KMS-11 (cell line): ENCODE measurements at regions not wholly inside any gene's neighbourhood (a gene's known extent, or its start where the extent isn't known, plus 50 kb on each side); places are given as distances from the start of the nearest gene placed in this dataset.

Experiments used
- H2AFZ ChIP-seq: fragments of 200-600 bp; sonication (generic); 2 replicates; pipeline ENCODE4 v1.6.1; 2016; ENCODE audit warnings: antibody characterized with exemption, mixed run types, low read depth
- H3K27ac ChIP-seq: fragments of 200-600 bp; sonication (generic); 2 replicates; pipeline ENCODE4 v1.6.1; 2016; ENCODE audit warnings: mild to moderate bottlenecking, mixed run types
- H3K27me3 ChIP-seq: fragments of 200-600 bp; sonication (generic); 2 replicates; pipeline ENCODE4 v1.6.1; 2017; ENCODE audit warnings: mild to moderate bottlenecking, low read depth, mixed run types, moderate library complexity; ENCODE audit not compliant: insufficient read depth
- H3K36me3 ChIP-seq: fragments of 200-600 bp; sonication (generic); 2 replicates; pipeline ENCODE4 v1.6.1; 2017; ENCODE audit warnings: mild to moderate bottlenecking, mixed run types; ENCODE audit not compliant: insufficient read depth
- H3K4me1 ChIP-seq: fragments of 200-600 bp; sonication (generic); 2 replicates; pipeline ENCODE4 v1.6.1; 2016; ENCODE audit warnings: mild to moderate bottlenecking, low read depth, mixed run types; ENCODE audit not compliant: poor library complexity, severe bottlenecking
- H3K4me2 ChIP-seq: fragments of 200-600 bp; sonication (generic); 2 replicates; pipeline ENCODE4 v1.7.0; 2016; ENCODE audit warnings: mild to moderate bottlenecking, mixed run types
- H3K4me3 ChIP-seq: fragments of 200-600 bp; sonication (generic); IDR thresholded peaks from 2 replicates; pipeline ENCODE4 v1.6.1; 2017; ENCODE audit warnings: low read depth, low read length, mixed read lengths; ENCODE audit not compliant: insufficient read depth
- H3K79me2 ChIP-seq: fragments of 200-600 bp; sonication (generic); 2 replicates; pipeline ENCODE4 v1.6.1; 2016; ENCODE audit warnings: low read depth, mixed run types; ENCODE audit not compliant: insufficient read depth
- H3K9ac ChIP-seq: fragments of 200-600 bp; sonication (generic); 2 replicates; pipeline ENCODE4 v1.6.1; 2016; ENCODE audit warnings: mild to moderate bottlenecking, mixed run types
- H4K20me1 ChIP-seq: fragments of 200-600 bp; sonication (generic); 2 replicates; pipeline ENCODE4 v1.6.1; 2016; ENCODE audit warnings: mild to moderate bottlenecking, mixed run types; ENCODE audit not compliant: insufficient read depth
- TF ChIP-seq, protein P1 (sequence below): fragments of 200-600 bp; sonication (generic); conservative IDR thresholded peaks from 2 replicates; pipeline ENCODE4 v1.6.1; 2017; ENCODE audit warnings: low read depth, mild to moderate bottlenecking, antibody characterized with exemption, low read length, moderate library complexity, mixed read lengths

DNA sequence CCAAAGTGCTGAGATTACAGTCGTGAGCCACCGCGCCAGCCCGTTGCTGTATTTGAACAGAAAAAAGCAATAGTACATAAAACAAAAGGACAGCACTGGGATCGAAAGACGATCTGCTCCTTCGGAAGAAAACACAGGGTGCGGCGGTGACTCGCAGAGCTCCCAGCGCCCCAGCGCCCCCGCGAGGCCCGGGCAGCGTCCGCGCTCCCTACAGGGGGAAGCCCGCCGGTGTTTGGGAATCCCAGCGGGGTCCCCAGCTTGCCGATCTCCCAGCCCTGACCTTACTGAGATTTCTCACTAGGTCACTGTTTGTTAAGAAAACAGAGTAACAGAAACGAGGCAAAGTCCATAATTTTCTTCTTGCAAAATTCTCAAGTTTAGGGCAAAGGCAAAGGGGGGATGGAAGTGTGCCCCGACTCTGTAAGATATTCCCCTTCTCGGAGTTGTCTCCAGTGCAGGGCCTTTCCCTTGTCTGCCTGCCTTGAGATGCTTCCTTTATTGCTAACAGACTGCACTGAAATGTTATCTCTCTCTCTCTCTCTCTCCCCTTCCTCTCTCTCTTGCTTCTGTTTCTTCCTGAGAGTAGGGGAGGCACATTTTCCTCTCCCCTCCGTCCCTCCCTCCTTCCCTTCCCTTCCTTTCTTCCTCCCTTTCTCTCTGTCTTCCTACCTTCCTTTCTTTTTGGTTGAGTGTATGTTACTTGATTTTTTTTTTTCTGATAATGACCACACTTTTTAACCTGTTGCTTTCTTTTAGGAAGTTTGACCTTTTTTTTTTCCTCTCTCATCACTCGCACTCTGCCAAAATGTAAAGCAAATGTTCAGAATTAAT is 91.9 kb downstream of the TMEM30B start:
- TF ChIP-seq, protein P1, sequence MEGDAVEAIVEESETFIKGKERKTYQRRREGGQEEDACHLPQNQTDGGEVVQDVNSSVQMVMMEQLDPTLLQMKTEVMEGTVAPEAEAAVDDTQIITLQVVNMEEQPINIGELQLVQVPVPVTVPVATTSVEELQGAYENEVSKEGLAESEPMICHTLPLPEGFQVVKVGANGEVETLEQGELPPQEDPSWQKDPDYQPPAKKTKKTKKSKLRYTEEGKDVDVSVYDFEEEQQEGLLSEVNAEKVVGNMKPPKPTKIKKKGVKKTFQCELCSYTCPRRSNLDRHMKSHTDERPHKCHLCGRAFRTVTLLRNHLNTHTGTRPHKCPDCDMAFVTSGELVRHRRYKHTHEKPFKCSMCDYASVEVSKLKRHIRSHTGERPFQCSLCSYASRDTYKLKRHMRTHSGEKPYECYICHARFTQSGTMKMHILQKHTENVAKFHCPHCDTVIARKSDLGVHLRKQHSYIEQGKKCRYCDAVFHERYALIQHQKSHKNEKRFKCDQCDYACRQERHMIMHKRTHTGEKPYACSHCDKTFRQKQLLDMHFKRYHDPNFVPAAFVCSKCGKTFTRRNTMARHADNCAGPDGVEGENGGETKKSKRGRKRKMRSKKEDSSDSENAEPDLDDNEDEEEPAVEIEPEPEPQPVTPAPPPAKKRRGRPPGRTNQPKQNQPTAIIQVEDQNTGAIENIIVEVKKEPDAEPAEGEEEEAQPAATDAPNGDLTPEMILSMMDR: 0 out of 2 replicates have a peak, but pooled peaks have one; percentile 17
- peak overlapping the region; percentile 44; the same call in 1 of the 2 replicates for H3K9ac ChIP-seq
- H3K79me2 ChIP-seq: no peaks in the 10 kb centered on the region
- no peak overlapping the region for H3K4me2 ChIP-seq
- H3K27me3 ChIP-seq: no peaks in the 10 kb centered on the region
- no peaks in the 10 kb centered on the region for H3K36me3 ChIP-seq
- no peaks in the 10 kb centered on the region for H3K4me1 ChIP-seq
- H4K20me1 ChIP-seq: no peaks in the 10 kb centered on the region
- no peak overlapping the region for H3K4me3 ChIP-seq
- H3K27ac ChIP-seq: no peak overlapping the region
- peak overlapping the region; percentile 67 for H2AFZ ChIP-seq

- no peaks in the 10 kb centered on the region for H4K20me1 ChIP-seq
- H3K79me2 ChIP-seq: no peaks in the 10 kb centered on the region
- no peak overlapping the region for H3K4me2 ChIP-seq
- no peaks in the 10 kb centered on the region for H3K36me3 ChIP-seq
- no peak overlapping the region for H2AFZ ChIP-seq
- TF ChIP-seq, protein P1: no peak
- H3K4me3 ChIP-seq: no peak overlapping the region
- no peaks in the 10 kb centered on the region for H3K4me1 ChIP-seq
- no peak overlapping the region for H3K27ac ChIP-seq
- no peaks in the 10 kb centered on the region for H3K27me3 ChIP-seq
- H3K9ac ChIP-seq: no peak overlapping the region
These were observed 92.9 kb downstream of the TMEM30B start for GRCh38 chr14:61188196-61188595.

DNA sequence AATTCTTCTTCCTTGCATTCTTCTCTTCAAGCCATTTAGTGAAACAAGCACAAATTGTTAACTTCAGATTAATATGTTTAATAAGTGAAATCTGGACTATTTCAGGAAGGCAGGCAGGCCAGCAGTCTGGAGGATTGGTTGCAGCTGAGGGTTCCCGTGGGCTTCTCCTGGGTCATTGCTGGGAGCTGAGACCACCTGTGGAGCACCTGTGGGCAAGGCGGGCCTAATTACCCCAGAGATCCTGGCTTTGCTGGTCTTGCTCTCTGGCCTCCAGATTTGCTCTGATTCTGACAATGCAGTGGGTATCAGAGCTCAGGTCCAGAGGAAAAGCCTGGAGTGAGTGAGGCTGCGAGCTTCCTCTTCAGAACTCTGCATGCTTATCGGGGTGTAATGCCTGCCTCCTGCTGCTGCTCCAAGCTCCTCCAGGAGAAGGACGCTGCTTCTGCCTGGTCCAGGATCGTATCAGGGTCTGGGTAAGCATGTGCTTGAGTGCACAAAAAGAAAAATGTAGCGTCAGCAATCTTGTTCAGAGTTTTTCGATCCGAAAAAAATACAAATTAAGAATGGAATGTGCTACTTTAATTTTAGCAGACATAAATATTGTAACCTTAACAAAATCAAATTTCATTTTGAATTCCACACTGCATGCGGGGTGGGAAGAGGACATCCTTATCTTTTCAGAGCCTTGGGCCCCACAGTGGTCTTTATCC is 93.8 kb downstream of the TMEM30B start:
- Histone ChIP-seq H3K27ac (no peak overlapping the region), H3K4me1 (no peaks in the 10 kb centered on the region), H3K4me3 (no peak overlapping the region), H3K27me3 (no peaks in the 10 kb centered on the region), H3K9ac (no peak overlapping the region), H4K20me1 (no peaks in the 10 kb centered on the region), H3K36me3 (no peaks in the 10 kb centered on the region), H2AFZ (no peak overlapping the region), H3K4me2 (no peak overlapping the region), H3K79me2 (no peaks in the 10 kb centered on the region)
- TF ChIP-seq, protein P1: no peak

- no peaks in the 10 kb centered on the region for H4K20me1 ChIP-seq
- H3K4me1 ChIP-seq: no peaks in the 10 kb centered on the region
- no peaks in the 10 kb centered on the region for H3K36me3 ChIP-seq
- TF ChIP-seq, protein P1: no peak
- no peaks in the 10 kb centered on the region for H3K79me2 ChIP-seq
- H2AFZ ChIP-seq: no peak overlapping the region
- no peak overlapping the region for H3K27ac ChIP-seq
- H3K4me2 ChIP-seq: no peak overlapping the region
- no peak overlapping the region for H3K4me3 ChIP-seq
- no peak overlapping the region for H3K9ac ChIP-seq
- no peaks in the 10 kb centered on the region for H3K27me3 ChIP-seq
These were observed 94.6 kb downstream of the TMEM30B start for GRCh38 chr14:61186341-61187195.
